Mucosa of rectum (tissue), 2 donors: ENCODE measurements at regions not wholly inside any gene's neighbourhood (a gene's known extent, or its start where the extent isn't known, plus 50 kb on each side); places are given as distances from the start of the nearest gene placed in this dataset.

Experiments used
- H3K27ac ChIP-seq, 2 donors: one replicate each; pipeline ENCODE4 v1.7.0; 2013; ENCODE audit warnings: inconsistent platforms in 2 of 2, low read depth in 2 of 2, low read length in 2 of 2
- H3K27me3 ChIP-seq, 2 donors: one replicate each; pipeline ENCODE4 v1.7.0; 2013; ENCODE audit warnings: low read length in 2 of 2; ENCODE audit not compliant: control insufficient read depth in 2 of 2, insufficient read depth in 2 of 2
- H3K36me3 ChIP-seq, 2 donors: one replicate each; pipeline ENCODE4 v1.7.0; 2013; ENCODE audit warnings: low read length in 2 of 2; ENCODE audit not compliant: control insufficient read depth in 2 of 2, insufficient read depth in 2 of 2
- H3K4me1 ChIP-seq, 2 donors: one replicate each; pipeline ENCODE4 v1.7.0; 2013; ENCODE audit warnings: low read length in 2 of 2, mild to moderate bottlenecking in 1 of 2; ENCODE audit not compliant: control insufficient read depth in 2 of 2, insufficient read depth in 2 of 2
- H3K4me3 ChIP-seq, 2 donors: one replicate each; pipeline ENCODE4 v1.7.0; 2013; ENCODE audit warnings: low read length in 2 of 2
- H3K9ac ChIP-seq, 2 donors: one replicate each; pipeline ENCODE4 v1.7.0; 2013; ENCODE audit warnings: low read length in 2 of 2, low read depth in 1 of 2, mild to moderate bottlenecking in 1 of 2
- H3K9me3 ChIP-seq, 2 donors: one replicate each; pipeline ENCODE4 v1.7.0; 2013; ENCODE audit warnings: low read length in 2 of 2; ENCODE audit not compliant: control insufficient read depth in 2 of 2
- donor health status: healthy.
- donor health status: Normal muscosa, but diverticular disease.

- Histone ChIP-seq H3K9me3 (no peaks in the 10 kb centered on the region), H3K27me3 (no peaks in the 10 kb centered on the region), H3K9ac (no peak overlapping the region), H3K36me3 (no peaks in the 10 kb centered on the region), H3K4me3 (no peak overlapping the region), H3K27ac (no peak overlapping the region), H3K4me1 (no peaks in the 10 kb centered on the region)
These were observed 129.2 kb upstream of the ANO3 start for GRCh38 chr11:26202754-26203153.

GRCh38 chr11:26204101-26204500, 127.8 kb upstream of the ANO3 start:
- Histone ChIP-seq H3K9me3 (no peaks in the 10 kb centered on the region), H3K36me3 (no peaks in the 10 kb centered on the region), H3K4me1 (no peaks in the 10 kb centered on the region), H3K9ac (no peak overlapping the region), H3K27ac (no peak overlapping the region), H3K4me3 (no peak overlapping the region), H3K27me3 (no peaks in the 10 kb centered on the region)

- no peaks in the 10 kb centered on the region for H3K4me1 ChIP-seq
- H3K36me3 ChIP-seq, result no peaks in the 10 kb centered on the region
- H3K9me3 ChIP-seq, result no peaks in the 10 kb centered on the region
- no peak overlapping the region for H3K27ac ChIP-seq
- no peak overlapping the region for H3K4me3 ChIP-seq
- H3K9ac ChIP-seq, result no peak overlapping the region
- H3K27me3 ChIP-seq, result no peaks in the 10 kb centered on the region
These were observed 127.1 kb upstream of the ANO3 start for GRCh38 chr11:26204839-26205238.

GRCh38 chr11:26219183-26220117, 112.5 kb upstream of the ANO3 start:
- H3K27ac ChIP-seq, result no peak overlapping the region
- no peak overlapping the region for H3K9ac ChIP-seq
- no peak overlapping the region for H3K4me3 ChIP-seq
- H3K9me3 ChIP-seq, result no peaks in the 10 kb centered on the region
- H3K4me1 ChIP-seq, result no peaks in the 10 kb centered on the region
- H3K27me3 ChIP-seq, result no peaks in the 10 kb centered on the region
- no peaks in the 10 kb centered on the region for H3K36me3 ChIP-seq

- Histone ChIP-seq H3K9me3 (no peaks in the 10 kb centered on the region), H3K9ac (no peak overlapping the region), H3K36me3 (no peaks in the 10 kb centered on the region)
These were observed 106.3 kb upstream of the ANO3 start for GRCh38 chr11:26225646-26226045.

GRCh38 chr11:26227301-26227746, 104.6 kb upstream of the ANO3 start:
- Histone ChIP-seq H3K27ac (no peak overlapping the region), H3K4me3 (no peak overlapping the region), H3K9me3 (no peaks in the 10 kb centered on the region), H3K4me1 (no peaks in the 10 kb centered on the region), H3K36me3 (no peaks in the 10 kb centered on the region), H3K27me3 (no peaks in the 10 kb centered on the region), H3K9ac (no peak overlapping the region)

More at GRCh38 chr11:26225646-26226045, 106.3 kb upstream of the ANO3 start:
- H3K4me3 ChIP-seq, result no peak overlapping the region
- H3K27me3 ChIP-seq, result no peaks in the 10 kb centered on the region
- H3K27ac ChIP-seq, result no peak overlapping the region
- H3K4me1 ChIP-seq, result no peaks in the 10 kb centered on the region

- Histone ChIP-seq H3K4me3 (no peak overlapping the region), H3K9ac (no peak overlapping the region), H3K27me3 (no peaks in the 10 kb centered on the region), H3K4me1 (no peaks in the 10 kb centered on the region), H3K9me3 (no peaks in the 10 kb centered on the region), H3K27ac (no peak overlapping the region), H3K36me3 (no peaks in the 10 kb centered on the region)
These were observed 103.9 kb upstream of the ANO3 start for GRCh38 chr11:26227883-26228502.

- no peaks in the 10 kb centered on the region for H3K36me3 ChIP-seq
- no peak overlapping the region for H3K4me3 ChIP-seq
- no peaks in the 10 kb centered on the region for H3K9me3 ChIP-seq
- no peaks in the 10 kb centered on the region for H3K27me3 ChIP-seq
- no peak overlapping the region for H3K27ac ChIP-seq
- no peaks in the 10 kb centered on the region for H3K4me1 ChIP-seq
- H3K9ac ChIP-seq, result no peak overlapping the region
These were observed 103.2 kb upstream of the ANO3 start for GRCh38 chr11:26228778-26229177.

- Histone ChIP-seq H3K27ac (no peak overlapping the region), H3K27me3 (no peaks in the 10 kb centered on the region), H3K9ac (no peak overlapping the region), H3K4me1 (no peaks in the 10 kb centered on the region), H3K4me3 (no peak overlapping the region), H3K36me3 (no peaks in the 10 kb centered on the region), H3K9me3 (no peaks in the 10 kb centered on the region)
These were observed 102.7 kb upstream of the ANO3 start for GRCh38 chr11:26229257-26229656.

- Histone ChIP-seq H3K27ac (no peak overlapping the region), H3K9ac (no peak overlapping the region), H3K9me3 (no peaks in the 10 kb centered on the region), H3K36me3 (no peaks in the 10 kb centered on the region), H3K4me1 (no peaks in the 10 kb centered on the region), H3K27me3 (no peaks in the 10 kb centered on the region), H3K4me3 (no peak overlapping the region)
These were observed 101.9 kb upstream of the ANO3 start for GRCh38 chr11:26229981-26230380.
